CD4-positive, CD25-positive, alpha-beta regulatory T cell (primary cell): ENCODE measurements at regions not wholly inside any gene's neighbourhood (a gene's known extent, or its start where the extent isn't known, plus 50 kb on each side); places are given as distances from the start of the nearest gene placed in this dataset.
"Not testable (repeated sequence)": the region's sequence is repeated elsewhere in the genome, so short reads cannot be mapped to it uniquely, and the experiment has no call there.

Experiments used
- ATAC-seq, 2 donors: fragments of 150-1000 bp; cut with Tn5 transposase; one replicate each; pipeline ENCODE4 v1.10.0; 2021; ENCODE audit warnings: low read depth in 2 of 2, moderate number of reproducible peaks in 2 of 2, moderate library complexity in 1 of 2
- DNase-seq, 3 donors: peaks; one replicate each; pipeline versions ENCODE4 v3.0.0 to v3.0.0-alpha.2; 2012 to 2022; ENCODE audit warnings: mixed read lengths in 1 of 3
- H3K27ac ChIP-seq: one replicate; pipeline ENCODE4 v1.7.0; 2013; ENCODE audit warnings: mild to moderate bottlenecking, low read length; ENCODE audit not compliant: insufficient read depth, poor library complexity, severe bottlenecking
- H3K27me3 ChIP-seq: one replicate; pipeline ENCODE4 v1.7.0; 2013; ENCODE audit warnings: low read length; ENCODE audit not compliant: control insufficient read depth, insufficient read depth
- H3K36me3 ChIP-seq: one replicate; pipeline ENCODE4 v1.7.0; 2013; ENCODE audit warnings: mild to moderate bottlenecking, low read length, moderate library complexity; ENCODE audit not compliant: control insufficient read depth, insufficient read depth
- H3K4me1 ChIP-seq: 2 replicates; pipeline ENCODE4 v1.7.0; 2013; ENCODE audit warnings: mild to moderate bottlenecking, low read length; ENCODE audit not compliant: insufficient read depth, control insufficient read depth, poor library complexity, severe bottlenecking
- H3K4me3 ChIP-seq: one replicate; pipeline ENCODE4 v1.7.0; 2013; ENCODE audit warnings: low read depth, mild to moderate bottlenecking, low read length, moderate library complexity
- H3K9me3 ChIP-seq, 2 experiments: 1 replicate in 1 of 2; 2 replicates in 1 of 2; pipeline ENCODE4 v1.7.0; 2013; ENCODE audit warnings: low read length in 2 of 2, mild to moderate bottlenecking in 1 of 2, moderate library complexity in 1 of 2; ENCODE audit not compliant: control insufficient read depth in 2 of 2
- H3K27ac Mint-ChIP-seq, 3 donors: one replicate each; pipeline ENCODE4 v1.8.0; 2020 to 2022; ENCODE audit warnings: mild to moderate bottlenecking in 3 of 3, mixed read lengths in 3 of 3, moderate library complexity in 2 of 3
- H3K27me3 Mint-ChIP-seq: one replicate; pipeline ENCODE4 v1.8.0; 2022; ENCODE audit warnings: mild to moderate bottlenecking, mixed read lengths
- H3K36me3 Mint-ChIP-seq: one replicate; pipeline ENCODE4 v1.8.0; 2020; ENCODE audit warnings: mixed read lengths
- H3K4me1 Mint-ChIP-seq, 4 donors: one replicate each; pipeline ENCODE4 v1.8.0; 2020 to 2022; ENCODE audit warnings: mixed read lengths in 4 of 4, mild to moderate bottlenecking in 1 of 4
- H3K4me3 Mint-ChIP-seq, 4 donors: one replicate each; pipeline ENCODE4 v1.8.0; 2020 to 2022; ENCODE audit warnings: mild to moderate bottlenecking in 4 of 4, mixed read lengths in 4 of 4, moderate library complexity in 3 of 4
- H3K9me3 Mint-ChIP-seq, 7 donors: one replicate each; pipeline ENCODE4 v1.8.0; 2020 to 2022; ENCODE audit warnings: mixed read lengths in 7 of 7, mild to moderate bottlenecking in 3 of 7, moderate library complexity in 2 of 7

GRCh38 chr9:61992110-61992509, 802.3 kb downstream of the SPATA31A7 start:
- H3K4me1 Mint-ChIP-seq: not testable (repeated sequence)

GRCh38 chr9:62032441-62032840, 842.6 kb downstream of the SPATA31A7 start:
- H3K27me3 Mint-ChIP-seq, H3K4me3 Mint-ChIP-seq, H3K4me1 Mint-ChIP-seq, ATAC-seq, H3K9me3 Mint-ChIP-seq, H3K27ac ChIP-seq, DNase-seq, H3K4me1 ChIP-seq, H3K9me3 ChIP-seq, H3K4me3 ChIP-seq, H3K27me3 ChIP-seq, H3K36me3 ChIP-seq, H3K36me3 Mint-ChIP-seq, H3K27ac Mint-ChIP-seq: not testable (repeated sequence)

More at GRCh38 chr9:61992110-61992509, 802.3 kb downstream of the SPATA31A7 start:
- not testable (repeated sequence) for ATAC-seq, H3K27ac Mint-ChIP-seq, H3K27me3 ChIP-seq, H3K27ac ChIP-seq, H3K36me3 Mint-ChIP-seq, DNase-seq, H3K4me3 ChIP-seq, H3K9me3 ChIP-seq, H3K36me3 ChIP-seq, H3K4me1 ChIP-seq, H3K27me3 Mint-ChIP-seq
- peaks cover 2 to 11% (median 4%) of the 10 kb centered on the region in 7 donors for H3K9me3 Mint-ChIP-seq
- H3K4me3 Mint-ChIP-seq: peak overlapping the region in 1 of 4 donors; percentile 45

- ATAC-seq, H3K9me3 ChIP-seq, H3K27me3 Mint-ChIP-seq, H3K36me3 Mint-ChIP-seq, H3K4me3 ChIP-seq, H3K4me1 Mint-ChIP-seq, H3K9me3 Mint-ChIP-seq, H3K4me3 Mint-ChIP-seq, H3K27ac Mint-ChIP-seq, H3K4me1 ChIP-seq, H3K27ac ChIP-seq, H3K27me3 ChIP-seq, H3K36me3 ChIP-seq, DNase-seq: not testable (repeated sequence)
These were observed 848.4 kb downstream of the SPATA31A7 start for GRCh38 chr9:62038260-62038659.

- H3K36me3 ChIP-seq, H3K36me3 Mint-ChIP-seq, H3K4me3 ChIP-seq, H3K4me3 Mint-ChIP-seq, H3K9me3 ChIP-seq, DNase-seq, H3K4me1 Mint-ChIP-seq, H3K4me1 ChIP-seq, H3K27me3 ChIP-seq, H3K9me3 Mint-ChIP-seq, H3K27me3 Mint-ChIP-seq, H3K27ac Mint-ChIP-seq, H3K27ac ChIP-seq, ATAC-seq: not testable (repeated sequence)
These were observed 868.3 kb downstream of the SPATA31A7 start for GRCh38 chr9:62058155-62058554.

GRCh38 chr9:62071043-62071442, 881.2 kb downstream of the SPATA31A7 start:
- not testable (repeated sequence) for H3K36me3 Mint-ChIP-seq, H3K27me3 Mint-ChIP-seq, H3K36me3 ChIP-seq, H3K4me3 Mint-ChIP-seq, H3K9me3 ChIP-seq, H3K9me3 Mint-ChIP-seq, H3K4me3 ChIP-seq, ATAC-seq, H3K27ac ChIP-seq, DNase-seq, H3K4me1 Mint-ChIP-seq, H3K27ac Mint-ChIP-seq, H3K27me3 ChIP-seq, H3K4me1 ChIP-seq

- H3K4me1 Mint-ChIP-seq, H3K4me3 Mint-ChIP-seq, H3K9me3 ChIP-seq, H3K36me3 ChIP-seq, H3K4me3 ChIP-seq, H3K27me3 ChIP-seq, H3K27me3 Mint-ChIP-seq, H3K4me1 ChIP-seq, H3K27ac Mint-ChIP-seq, H3K27ac ChIP-seq, H3K9me3 Mint-ChIP-seq, DNase-seq, ATAC-seq, H3K36me3 Mint-ChIP-seq: not testable (repeated sequence)
These were observed 883.6 kb downstream of the SPATA31A7 start for GRCh38 chr9:62073401-62073800.

- not testable (repeated sequence) for ATAC-seq, H3K27ac ChIP-seq, H3K36me3 ChIP-seq, H3K27ac Mint-ChIP-seq, H3K4me1 Mint-ChIP-seq, H3K36me3 Mint-ChIP-seq, H3K4me3 Mint-ChIP-seq, H3K4me1 ChIP-seq, H3K9me3 Mint-ChIP-seq, H3K27me3 ChIP-seq, H3K4me3 ChIP-seq, H3K9me3 ChIP-seq, H3K27me3 Mint-ChIP-seq, DNase-seq
These were observed 894.4 kb downstream of the SPATA31A7 start for GRCh38 chr9:62084245-62084644.

GRCh38 chr9:62095714-62096345, 906.0 kb downstream of the SPATA31A7 start:
- H3K4me1 ChIP-seq, DNase-seq, H3K9me3 ChIP-seq, H3K36me3 Mint-ChIP-seq, H3K36me3 ChIP-seq, ATAC-seq, H3K4me3 ChIP-seq, H3K27me3 ChIP-seq, H3K9me3 Mint-ChIP-seq, H3K27ac ChIP-seq, H3K4me1 Mint-ChIP-seq, H3K27me3 Mint-ChIP-seq, H3K4me3 Mint-ChIP-seq, H3K27ac Mint-ChIP-seq: not testable (repeated sequence)
